ENCODE measurements at regions not wholly inside any gene's neighbourhood (a gene's known extent, or its start where the extent isn't known, plus 50 kb on each side); places are given as distances from the start of the nearest gene placed in this dataset.
"Not testable (repeated sequence)": the region's sequence is repeated elsewhere in the genome, so short reads cannot be mapped to it uniquely, and the experiment has no call there.

GRCh38 chr4:20122198-20122988 lies 129.3 kb upstream of the SLIT2 start:
- no peak for DNase-seq

GRCh38 chr4:20119141-20119540 lies 132.6 kb upstream of the SLIT2 start:
- no peak for DNase-seq

GRCh38 chr4:20109391-20109790 lies 142.3 kb upstream of the SLIT2 start:
- DNase-seq: no peak

- no peak for DNase-seq
Measured at GRCh38 chr4:20106921-20107320, 144.8 kb upstream of the SLIT2 start.

- DNase-seq: no peak
Measured at GRCh38 chr4:20101831-20102230, 149.9 kb upstream of the SLIT2 start.

GRCh38 chr4:20096911-20097310 lies 154.8 kb upstream of the SLIT2 start:
- no peak for DNase-seq

GRCh38 chr4:20095805-20096541 lies 155.7 kb upstream of the SLIT2 start:
- no peak for DNase-seq

- no peak for DNase-seq
Measured at GRCh38 chr4:20091781-20092180, 159.9 kb upstream of the SLIT2 start.

- no peak for DNase-seq
Measured at GRCh38 chr4:20087522-20087911, 164.2 kb upstream of the SLIT2 start.

- no peak for DNase-seq
Measured at GRCh38 chr4:20086799-20087521, 164.7 kb upstream of the SLIT2 start.

- DNase-seq: no peak
Measured at GRCh38 chr4:20086067-20086798, 165.5 kb upstream of the SLIT2 start.

GRCh38 chr4:20085653-20086052 lies 166.1 kb upstream of the SLIT2 start:
- no peak for DNase-seq

GRCh38 chr4:20085156-20085555 lies 166.5 kb upstream of the SLIT2 start:
- no peak for DNase-seq

- no peak for DNase-seq
Measured at GRCh38 chr4:20084488-20084887, 167.2 kb upstream of the SLIT2 start.

GRCh38 chr4:20078644-20079043 lies 173.1 kb upstream of the SLIT2 start:
- no peak for DNase-seq

- no peak for DNase-seq
Measured at GRCh38 chr4:20075248-20075871, 176.3 kb upstream of the SLIT2 start.

GRCh38 chr4:20074450-20074849 lies 177.3 kb upstream of the SLIT2 start:
- DNase-seq: no peak

GRCh38 chr4:20065952-20066351 lies 185.8 kb upstream of the SLIT2 start:
- DNase-seq: no peak

- DNase-seq: not testable (repeated sequence)
Measured at GRCh38 chr4:20062857-20063256, 188.8 kb upstream of the SLIT2 start.

GRCh38 chr4:20062054-20062453 lies 189.7 kb upstream of the SLIT2 start:
- DNase-seq: no peak

GRCh38 chr4:20050768-20051167 lies 200.9 kb upstream of the SLIT2 start:
- DNase-seq: no peak

GRCh38 chr4:20049889-20050288 lies 201.8 kb upstream of the SLIT2 start:
- DNase-seq: no peak
